Heart right ventricle (tissue), 16 donors: ENCODE measurements at regions not wholly inside any gene's neighbourhood (a gene's known extent, or its start where the extent isn't known, plus 50 kb on each side); places are given as distances from the start of the nearest gene placed in this dataset.

Experiments
- ATAC-seq, 8 donors: fragments of 200-7000 bp; cut with Tn5 transposase; one replicate each; pipeline ENCODE4 v1.9.1; 2020; ENCODE audit warnings: mild to moderate bottlenecking in 8 of 8, moderate library complexity in 8 of 8, moderate number of reproducible peaks in 1 of 8
- DNase-seq, 2 donors: peaks; one replicate each; pipeline ENCODE4 v3.0.0-alpha.2; 2020
- H3K27ac ChIP-seq, 10 donors: fragments of 200-600 bp; sonication (generic) in 2 of 10; one replicate each; pipeline versions ENCODE4 v1.5.0 to v1.8.0; 2020 to 2022; ENCODE audit warnings: mild to moderate bottlenecking in 3 of 10
- H3K27me3 ChIP-seq, 7 donors: fragments of 200-600 bp; one replicate each; pipeline ENCODE4 v1.8.0; 2021 to 2022; ENCODE audit warnings: mild to moderate bottlenecking in 2 of 7
- H3K36me3 ChIP-seq, 9 donors: fragments of 200-600 bp; sonication (generic) in 1 of 9; one replicate each; pipeline versions ENCODE4 v1.5.0 to v1.8.0; 2020 to 2022; ENCODE audit warnings: mild to moderate bottlenecking in 2 of 9
- H3K4me1 ChIP-seq, 9 donors: fragments of 200-600 bp; sonication (generic) in 1 of 9; one replicate each; pipeline versions ENCODE4 v1.5.0 to v1.8.0; 2020 to 2022; ENCODE audit warnings: mild to moderate bottlenecking in 4 of 9
- H3K4me3 ChIP-seq, 10 donors: fragments of 200-600 bp; sonication (generic) in 2 of 10; one replicate each; pipeline versions ENCODE4 v1.5.0 to v1.8.0; 2020 to 2022; ENCODE audit warnings: mild to moderate bottlenecking in 7 of 10, moderate library complexity in 2 of 10
- H3K9me3 ChIP-seq, 11 donors: fragments of 200-600 bp in 10 of 11; sonication (generic) in 2 of 11; one replicate each; pipeline versions ENCODE4 v1.5.0 to v1.8.0; 2013 to 2022; ENCODE audit warnings: mild to moderate bottlenecking in 2 of 11, control low read depth in 1 of 11, moderate library complexity in 1 of 11
- CTCF ChIP-seq, 9 donors: fragments of 200-600 bp; sonication (generic) in 2 of 9; IDR thresholded peaks; one replicate each; pipeline versions ENCODE4 v1.5.0 to v1.8.0; 2021 to 2022; ENCODE audit warnings: antibody characterized with exemption in 9 of 9, mild to moderate bottlenecking in 5 of 9, moderate library complexity in 1 of 9
- WGBS, 2 donors: extraction: QIAGEN DNeasy Blood & Tissue Kit; methylation state at CpG; one replicate each; pipeline ENCODE4 v1.1.7; 2013; ENCODE audit warnings: inconsistent platforms in 1 of 2; 5-methylcytosine and 5-hydroxymethylcytosine counted together
- intact Hi-C, 10 donors: fragments of 100-400 bp; cut with DNase I; formaldehyde crosslinking; loops; one replicate each; pipeline versions ENCODE4 v1.11.1 to v1.14.2; 2022
- donor health status: Arrhythmogenic right ventricular cardiomyopathy.
- donor health status: ischemic (EF 13 %, LVEDD 7.1; RV severe dilation, severe dysfunction).
- donor health status: healthy with polysubstance abuse.
- donor health status: DM: no; HTN: yes; CAD: no.
- donor health status: DM: no; HTN: no; CAD: no.
- donor health status: ischemic (EF 25% LVEDD 6.9; RV normal size, moderate dysfunction).
- donor health status: ischemic (EF 25% LVEDD 5.7; RV mildly dilated, moderate dysfunction).
- donor health status: healthy.
- donor health status: DM: yes; HTN: yes; CAD: no.
- donor health status: Ischemic cardiomyopathy.
- donor health status: ischemic (EF 35%, LVEDD 5.7; RV mildly dilated, moderate dysfunction).
- donor health status: nonischemic (EF 11% LVEDD 7.7; RV severe dilation, severe dysfunction).
- donor health status: DM: yes; HTN: yes; CAD: no.
- donor health status: PGD.
- donor health status: ischemic (EF 29% LVEDD 5.4; RV normal size, mild dysfunction).
- donor health status: nonischemic (EF 23%, LVEDD 6.1; RV moderate dilation, normal function).

GRCh38 chr10:58041901-58042300 lies 225.8 kb downstream of the IPMK start:
- Histone ChIP-seq H3K4me3 (no peak overlapping the region), H3K27me3 (no peaks in the 10 kb centered on the region), H3K4me1 (no peaks in the 10 kb centered on the region), H3K36me3 (no peaks in the 10 kb centered on the region), H3K9me3 (peaks cover 0 to 15% (median 4%) of the 10 kb centered on the region in 11 donors), H3K27ac (no peak overlapping the region)
- no peak for TF ChIP-seq CTCF (IDR thresholded peaks at IDR 0.05)
- ATAC-seq (no peak), DNase-seq (no peak)
- intact Hi-C loops, result loop anchor here in 1 of 10 donors (10.0 kb wide), 1 partner anchor 1977 kb away; no protein-coding TSS in a partner anchor

GRCh38 chr10:58030208-58030607 lies 237.5 kb downstream of the IPMK start:
- Histone ChIP-seq H3K27me3 (no peaks in the 10 kb centered on the region), H3K4me1 (no peaks in the 10 kb centered on the region), H3K9me3 (peaks cover 0 to 3% (median 0%) of the 10 kb centered on the region in 11 donors), H3K4me3 (no peak overlapping the region), H3K27ac (no peak overlapping the region), H3K36me3 (no peaks in the 10 kb centered on the region)
- DNase-seq (no peak), ATAC-seq (no peak)
- intact Hi-C loops, result no loop called here
- 74 to 77% methylated on average over 4 of the region's 4 CpGs for WGBS, 2 donors
- no peak for TF ChIP-seq CTCF (IDR thresholded peaks at IDR 0.05)

DNA sequence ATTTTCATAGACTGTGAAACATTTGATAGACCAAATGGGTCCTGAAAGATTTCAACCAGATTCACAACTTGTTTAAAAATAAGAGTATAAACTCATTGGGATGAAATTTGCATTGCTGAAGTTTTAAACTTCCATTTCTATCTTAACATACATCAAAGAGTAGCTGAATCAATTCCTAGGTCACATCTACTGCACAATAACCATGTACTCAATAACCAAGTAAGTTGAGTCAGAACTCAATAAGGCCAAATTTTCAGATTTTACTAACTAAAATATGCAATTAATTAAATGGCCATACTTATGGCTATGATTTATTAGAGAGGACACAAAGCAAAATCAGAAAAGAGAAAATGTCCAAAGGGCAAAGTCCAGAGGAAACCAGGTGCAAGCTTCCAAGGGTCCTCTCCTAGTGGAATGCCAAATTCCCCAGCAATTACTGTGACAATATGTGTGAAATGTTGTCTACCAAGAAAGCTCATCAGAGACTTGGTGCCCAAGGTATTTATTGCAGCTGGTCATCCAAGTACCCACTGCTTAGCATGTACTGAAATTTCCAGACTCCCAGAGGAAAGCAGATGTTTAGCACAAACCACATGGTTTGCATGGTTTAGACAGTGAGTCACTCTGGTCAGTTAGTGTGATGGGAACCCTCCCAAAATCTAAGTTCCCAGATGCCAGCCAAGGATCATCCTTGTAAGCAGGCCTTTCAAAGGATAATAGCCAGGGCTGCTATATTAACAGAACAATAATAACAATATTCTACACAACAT lies 238.9 kb downstream of the IPMK start:
- Histone ChIP-seq H3K36me3 (no peaks in the 10 kb centered on the region), H3K27me3 (no peaks in the 10 kb centered on the region), H3K4me3 (no peak overlapping the region), H3K9me3 (peaks cover 0 to 3% (median 0%) of the 10 kb centered on the region in 11 donors), H3K27ac (no peak overlapping the region), H3K4me1 (no peaks in the 10 kb centered on the region)
- no peak for ATAC-seq
- no peak for DNase-seq
- intact Hi-C loops, result no loop called here
- TF ChIP-seq CTCF (IDR thresholded peaks at IDR 0.05), result no peak

- no peak overlapping the region for H3K27ac ChIP-seq
- TF ChIP-seq CTCF (IDR thresholded peaks at IDR 0.05), result no peak
- no peaks in the 10 kb centered on the region for H3K4me1 ChIP-seq
- WGBS, 2 donors, result 68 to 69% methylated on average over 1 of the region's 1 CpG
- intact Hi-C loops, result no loop called here
- H3K27me3 ChIP-seq, result no peaks in the 10 kb centered on the region
- H3K36me3 ChIP-seq, result no peaks in the 10 kb centered on the region
- ATAC-seq (no peak), DNase-seq (no peak)
- peaks cover 0 to 3% (median 0%) of the 10 kb centered on the region in 11 donors for H3K9me3 ChIP-seq
- no peak overlapping the region for H3K4me3 ChIP-seq
Observed at GRCh38 chr10:58027426-58027825, 240.3 kb downstream of the IPMK start.
